BE2C (cell line): ENCODE measurements at regions not wholly inside any gene's neighbourhood (a gene's known extent, or its start where the extent isn't known, plus 50 kb on each side); places are given as distances from the start of the nearest gene placed in this dataset.

Experiments used
- DNase-seq: peaks from one replicate; pipeline ENCODE4 v3.0.0-alpha.2; 2020
- H3K27me3 ChIP-seq: fragments of 250-450 bp; sonication (Bioruptor Pico); 2 replicates; pipeline ENCODE4 v1.5.1; 2020; ENCODE audit warnings: mild to moderate bottlenecking
- H3K36me3 ChIP-seq: fragments of 250-450 bp; sonication (Bioruptor Pico); 2 replicates; pipeline ENCODE4 v1.5.1; 2020; ENCODE audit warnings: mild to moderate bottlenecking
- H3K4me1 ChIP-seq: fragments of 250-450 bp; sonication (Bioruptor Pico); 2 replicates; pipeline ENCODE4 v1.5.1; 2020
- H3K4me3 ChIP-seq: 2 replicates; pipeline ENCODE4 v1.5.1; 2011; ENCODE audit warnings: low read depth, low read length
- H3K9me3 ChIP-seq: fragments of 250-450 bp; sonication (Bioruptor Pico); 2 replicates; pipeline ENCODE4 v1.5.1; 2020
- CTCF ChIP-seq: IDR thresholded peaks from 2 replicates; pipeline ENCODE4 v1.5.1; 2012; ENCODE audit warnings: mild to moderate bottlenecking, low read depth, low read length

- no peaks in the 10 kb centered on the region for H3K9me3 ChIP-seq
- no peak for DNase-seq
- TF ChIP-seq CTCF = no peak
- no peaks in the 10 kb centered on the region for H3K36me3 ChIP-seq
- no peaks in the 10 kb centered on the region for H3K4me1 ChIP-seq
- no peaks in the 10 kb centered on the region for H3K27me3 ChIP-seq
- H3K4me3 ChIP-seq = no peak overlapping the region
Measured at GRCh38 chr7:125780153-125780552, 850.5 kb upstream of the POT1 start.

- no peak for DNase-seq
- no peak overlapping the region for H3K4me3 ChIP-seq
- H3K4me1 ChIP-seq = no peaks in the 10 kb centered on the region
- no peaks in the 10 kb centered on the region for H3K27me3 ChIP-seq
- no peaks in the 10 kb centered on the region for H3K36me3 ChIP-seq
- no peaks in the 10 kb centered on the region for H3K9me3 ChIP-seq
- no peak for TF ChIP-seq CTCF
Measured at GRCh38 chr7:125775317-125775716, 845.7 kb upstream of the POT1 start.

- no peaks in the 10 kb centered on the region for H3K9me3 ChIP-seq
- DNase-seq = peak; percentile 15
- H3K36me3 ChIP-seq = no peaks in the 10 kb centered on the region
- TF ChIP-seq CTCF = no peak
- no peaks in the 10 kb centered on the region for H3K4me1 ChIP-seq
- H3K27me3 ChIP-seq = no peaks in the 10 kb centered on the region
- peak overlapping the region; percentile 18 for H3K4me3 ChIP-seq
Measured at GRCh38 chr7:125773113-125773785, 843.6 kb upstream of the POT1 start.

- Histone ChIP-seq H3K36me3 (no peaks in the 10 kb centered on the region), H3K4me3 (no peak overlapping the region), H3K4me1 (peaks cover 11% of the 10 kb centered on the region; the same call in 1 of the 2 replicates), H3K27me3 (no peaks in the 10 kb centered on the region; the same call in 1 of the 2 replicates), H3K9me3 (no peaks in the 10 kb centered on the region)
- TF ChIP-seq CTCF = no peak
- no peak for DNase-seq
Measured at GRCh38 chr7:125747966-125748365, 818.3 kb upstream of the POT1 start.

- no peak for TF ChIP-seq CTCF
- Histone ChIP-seq H3K4me3 (no peak overlapping the region), H3K4me1 (peaks cover 11% of the 10 kb centered on the region; the same call in 1 of the 2 replicates), H3K9me3 (no peaks in the 10 kb centered on the region), H3K27me3 (no peaks in the 10 kb centered on the region; the same call in 1 of the 2 replicates), H3K36me3 (no peaks in the 10 kb centered on the region)
- no peak for DNase-seq
Measured at GRCh38 chr7:125746510-125746909, 816.9 kb upstream of the POT1 start.

- no peak for DNase-seq
- Histone ChIP-seq H3K4me3 (no peak overlapping the region), H3K4me1 (no peaks in the 10 kb centered on the region), H3K36me3 (no peaks in the 10 kb centered on the region), H3K9me3 (no peaks in the 10 kb centered on the region), H3K27me3 (no peaks in the 10 kb centered on the region)
- no peak for TF ChIP-seq CTCF
Measured at GRCh38 chr7:125727215-125727614, 797.6 kb upstream of the POT1 start.
